ENCODE measurements at regions not wholly inside any gene's neighbourhood (a gene's known extent, or its start where the extent isn't known, plus 50 kb on each side); places are given as distances from the start of the nearest gene placed in this dataset.

GRCh38 chr11:80157447-80157846 is 716.6 kb upstream of the TENM4 start:
- DNase-seq, result no peak

GRCh38 chr11:80156062-80156461 is 715.2 kb upstream of the TENM4 start:
- DNase-seq, result no peak

GRCh38 chr11:80155412-80156017 is 714.7 kb upstream of the TENM4 start:
- peak; percentile 47 for DNase-seq

GRCh38 chr11:80146232-80146631 is 705.4 kb upstream of the TENM4 start:
- peak; percentile 15 for DNase-seq

- no peak for DNase-seq
Measured at GRCh38 chr11:80144897-80145594, 704.2 kb upstream of the TENM4 start.

GRCh38 chr11:80136991-80137390 is 696.2 kb upstream of the TENM4 start:
- peak; percentile 70 for DNase-seq

- DNase-seq, result no peak
Measured at GRCh38 chr11:80129396-80129795, 688.6 kb upstream of the TENM4 start.

- no peak for DNase-seq
Measured at GRCh38 chr11:80122211-80122610, 681.4 kb upstream of the TENM4 start.

- DNase-seq, result no peak
Measured at GRCh38 chr11:80118073-80118472, 677.2 kb upstream of the TENM4 start.

GRCh38 chr11:80116796-80117195 is 676.0 kb upstream of the TENM4 start:
- no peak for DNase-seq

- no peak for DNase-seq
Measured at GRCh38 chr11:80109652-80110051, 668.8 kb upstream of the TENM4 start.

GRCh38 chr11:80109031-80109430 is 668.2 kb upstream of the TENM4 start:
- DNase-seq, result no peak

- DNase-seq, result no peak
Measured at GRCh38 chr11:80107415-80107814, 666.6 kb upstream of the TENM4 start.

GRCh38 chr11:80104191-80104590 is 663.4 kb upstream of the TENM4 start:
- DNase-seq, result no peak

GRCh38 chr11:80103142-80103859 is 662.5 kb upstream of the TENM4 start:
- DNase-seq, result peak; percentile 95

GRCh38 chr11:80097146-80097545 is 656.3 kb upstream of the TENM4 start:
- DNase-seq, result no peak

- peak; percentile 94 for DNase-seq
Measured at GRCh38 chr11:80096736-80097135, 655.9 kb upstream of the TENM4 start.

- DNase-seq, result no peak
Measured at GRCh38 chr11:80086496-80087055, 645.7 kb upstream of the TENM4 start.

- no peak for DNase-seq
Measured at GRCh38 chr11:80085563-80085962, 644.7 kb upstream of the TENM4 start.

GRCh38 chr11:80084608-80085007 is 643.8 kb upstream of the TENM4 start:
- no peak for DNase-seq

- peak; percentile 51 for DNase-seq
Measured at GRCh38 chr11:80083531-80083951, 642.7 kb upstream of the TENM4 start.

GRCh38 chr11:80082406-80082805 is 641.6 kb upstream of the TENM4 start:
- DNase-seq, result no peak

GRCh38 chr11:80077113-80077512 is 636.3 kb upstream of the TENM4 start:
- DNase-seq, result no peak

GRCh38 chr11:80074837-80075236 is 634.0 kb upstream of the TENM4 start:
- DNase-seq, result no peak
